EL (cell line): ENCODE measurements at regions not wholly inside any gene's neighbourhood (a gene's known extent, or its start where the extent isn't known, plus 50 kb on each side); places are given as distances from the start of the nearest gene placed in this dataset.

Source experiments
- DNase-seq: peaks from one replicate; pipeline ENCODE4 v3.0.0-alpha.2; 2016

- no peak for DNase-seq
These were observed 457.9 kb downstream of the PIK3C3 start for GRCh38 chr18:42412896-42413295.

- no peak for DNase-seq
These were observed 458.8 kb downstream of the PIK3C3 start for GRCh38 chr18:42413870-42414269.

- no peak for DNase-seq
These were observed 459.9 kb downstream of the PIK3C3 start for GRCh38 chr18:42414756-42415454.

- no peak for DNase-seq
These were observed 462.2 kb downstream of the PIK3C3 start for GRCh38 chr18:42417189-42417588.

GRCh38 chr18:42418121-42418520 lies 463.1 kb downstream of the PIK3C3 start:
- DNase-seq: no peak

GRCh38 chr18:42425025-42425424 lies 470.0 kb downstream of the PIK3C3 start:
- DNase-seq: no peak

- DNase-seq: no peak
These were observed 471.5 kb downstream of the PIK3C3 start for GRCh38 chr18:42426496-42427015.

- DNase-seq: no peak
These were observed 474.2 kb downstream of the PIK3C3 start for GRCh38 chr18:42429196-42429595.

GRCh38 chr18:42436222-42436765 lies 481.3 kb downstream of the PIK3C3 start:
- no peak for DNase-seq

GRCh38 chr18:42437001-42437400 lies 482.0 kb downstream of the PIK3C3 start:
- no peak for DNase-seq

GRCh38 chr18:42437646-42438045 lies 482.6 kb downstream of the PIK3C3 start:
- DNase-seq: no peak

- no peak for DNase-seq
These were observed 487.6 kb downstream of the PIK3C3 start for GRCh38 chr18:42442656-42443055.

GRCh38 chr18:42444349-42444748 lies 489.3 kb downstream of the PIK3C3 start:
- DNase-seq: no peak

GRCh38 chr18:42445359-42445758 lies 490.3 kb downstream of the PIK3C3 start:
- DNase-seq: no peak

GRCh38 chr18:42446195-42446594 lies 491.2 kb downstream of the PIK3C3 start:
- no peak for DNase-seq

GRCh38 chr18:42447688-42448087 lies 492.7 kb downstream of the PIK3C3 start:
- no peak for DNase-seq

- DNase-seq: no peak
These were observed 503.2 kb downstream of the PIK3C3 start for GRCh38 chr18:42458226-42458625.

- no peak for DNase-seq
These were observed 504.8 kb downstream of the PIK3C3 start for GRCh38 chr18:42459873-42460272.

GRCh38 chr18:42471885-42472284 lies 516.9 kb downstream of the PIK3C3 start:
- DNase-seq: no peak

- DNase-seq: no peak
These were observed 518.6 kb downstream of the PIK3C3 start for GRCh38 chr18:42473611-42474010.

GRCh38 chr18:42474577-42474976 lies 519.5 kb downstream of the PIK3C3 start:
- DNase-seq: no peak

GRCh38 chr18:42475157-42475556 lies 520.1 kb downstream of the PIK3C3 start:
- no peak for DNase-seq

- DNase-seq: no peak
These were observed 522.2 kb downstream of the PIK3C3 start for GRCh38 chr18:42477267-42477666.

GRCh38 chr18:42480441-42480840 lies 525.4 kb downstream of the PIK3C3 start:
- no peak for DNase-seq

- no peak for DNase-seq
These were observed 529.6 kb downstream of the PIK3C3 start for GRCh38 chr18:42484648-42485047.
